ENCODE measurements at regions not wholly inside any gene's neighbourhood (a gene's known extent, or its start where the extent isn't known, plus 50 kb on each side); places are given as distances from the start of the nearest gene placed in this dataset.

- TF ChIP-seq, protein P1, sequence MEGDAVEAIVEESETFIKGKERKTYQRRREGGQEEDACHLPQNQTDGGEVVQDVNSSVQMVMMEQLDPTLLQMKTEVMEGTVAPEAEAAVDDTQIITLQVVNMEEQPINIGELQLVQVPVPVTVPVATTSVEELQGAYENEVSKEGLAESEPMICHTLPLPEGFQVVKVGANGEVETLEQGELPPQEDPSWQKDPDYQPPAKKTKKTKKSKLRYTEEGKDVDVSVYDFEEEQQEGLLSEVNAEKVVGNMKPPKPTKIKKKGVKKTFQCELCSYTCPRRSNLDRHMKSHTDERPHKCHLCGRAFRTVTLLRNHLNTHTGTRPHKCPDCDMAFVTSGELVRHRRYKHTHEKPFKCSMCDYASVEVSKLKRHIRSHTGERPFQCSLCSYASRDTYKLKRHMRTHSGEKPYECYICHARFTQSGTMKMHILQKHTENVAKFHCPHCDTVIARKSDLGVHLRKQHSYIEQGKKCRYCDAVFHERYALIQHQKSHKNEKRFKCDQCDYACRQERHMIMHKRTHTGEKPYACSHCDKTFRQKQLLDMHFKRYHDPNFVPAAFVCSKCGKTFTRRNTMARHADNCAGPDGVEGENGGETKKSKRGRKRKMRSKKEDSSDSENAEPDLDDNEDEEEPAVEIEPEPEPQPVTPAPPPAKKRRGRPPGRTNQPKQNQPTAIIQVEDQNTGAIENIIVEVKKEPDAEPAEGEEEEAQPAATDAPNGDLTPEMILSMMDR (conservative IDR thresholded peaks at IDR 0.05 in 1 of 2, IDR thresholded peaks at IDR 0.05 in 1 of 2; ENCODE audit: extremely low read depth in 1 of 2, insufficient read depth in 1 of 2, low read depth in 1 of 2, low read length in 2 of 2), result no peak
- TF ChIP-seq EZH2 (IDR thresholded peaks at IDR 0.05; ENCODE audit: borderline replicate concordance, low read length), result no peak
Observed at GRCh38 chr16:9169094-9169493, 77.7 kb downstream of the HAPSTR1 start.
